WTC11 (cell line): ENCODE measurements at regions not wholly inside any gene's neighbourhood (a gene's known extent, or its start where the extent isn't known, plus 50 kb on each side); places are given as distances from the start of the nearest gene placed in this dataset.

Experiments
- AFF4 ChIP-seq: sonication (generic); formaldehyde crosslinking; IDR thresholded peaks from 2 replicates; pipeline ENCODE4 v1.8.1; 2023; ENCODE audit warnings: mild to moderate bottlenecking, missing genetic modification reagents, borderline replicate concordance
- ATF2 ChIP-seq: sonication (generic); formaldehyde crosslinking; IDR thresholded peaks from 2 replicates; pipeline ENCODE4 v1.8.1; 2022; ENCODE audit warnings: low read depth, missing genetic modification reagents, borderline replicate concordance
- CBFB ChIP-seq: sonication (generic); formaldehyde crosslinking; IDR thresholded peaks from 2 replicates; pipeline ENCODE4 v1.8.1; 2022; ENCODE audit warnings: mild to moderate bottlenecking, low read depth, missing genetic modification reagents
- CTCF ChIP-seq: fragments of 200-600 bp; IDR thresholded peaks from 2 replicates; pipeline ENCODE4 v1.8.0; 2022; ENCODE audit warnings: antibody characterized with exemption
- HMGXB4 ChIP-seq: sonication (generic); formaldehyde crosslinking; IDR thresholded peaks from 2 replicates; pipeline ENCODE4 v1.8.1; 2023; ENCODE audit warnings: mild to moderate bottlenecking, moderate library complexity, missing genetic modification reagents
- IRF1 ChIP-seq: sonication (generic); formaldehyde crosslinking; IDR thresholded peaks from 2 replicates; pipeline ENCODE4 v1.8.0; 2023; ENCODE audit warnings: missing genetic modification reagents
- JUN ChIP-seq: sonication (generic); formaldehyde crosslinking; IDR thresholded peaks from 2 replicates; pipeline ENCODE4 v1.8.0; 2023; ENCODE audit warnings: mild to moderate bottlenecking, missing genetic modification reagents
- MLX ChIP-seq: sonication (generic); formaldehyde crosslinking; IDR thresholded peaks from 2 replicates; pipeline ENCODE4 v1.8.1; 2023; ENCODE audit warnings: mild to moderate bottlenecking, missing genetic modification reagents, moderate library complexity
- NFYB ChIP-seq: sonication (generic); formaldehyde crosslinking; conservative IDR thresholded peaks from 2 replicates; pipeline ENCODE4 v1.8.0; 2022; ENCODE audit warnings: low read depth, missing genetic modification reagents
- NR2C2 ChIP-seq: sonication (generic); formaldehyde crosslinking; IDR thresholded peaks from 2 replicates; pipeline ENCODE4 v1.8.0; 2022; ENCODE audit warnings: mild to moderate bottlenecking, missing genetic modification reagents
- TCF7 ChIP-seq: sonication (generic); formaldehyde crosslinking; IDR thresholded peaks from 2 replicates; pipeline ENCODE4 v1.8.0; 2022; ENCODE audit warnings: mild to moderate bottlenecking, low read depth, missing genetic modification reagents, moderate library complexity
- TP53 ChIP-seq: sonication (generic); formaldehyde crosslinking; IDR thresholded peaks from 2 replicates; pipeline ENCODE4 v1.8.1; 2023; ENCODE audit warnings: mild to moderate bottlenecking, missing genetic modification reagents
- ZBTB21 ChIP-seq: sonication (generic); formaldehyde crosslinking; IDR thresholded peaks from 2 replicates; pipeline ENCODE4 v1.8.1; 2023; ENCODE audit warnings: mild to moderate bottlenecking, missing genetic modification reagents, borderline replicate concordance
- ZNF512 ChIP-seq: sonication (generic); formaldehyde crosslinking; IDR thresholded peaks from 2 replicates; pipeline ENCODE4 v1.8.1; 2022; ENCODE audit warnings: missing genetic modification reagents, borderline replicate concordance

- TF ChIP-seq CTCF = no peak
- TF ChIP-seq TCF7 = no peak
- TF ChIP-seq ZBTB21 (CRISPR knock-in tag) = no peak
- TF ChIP-seq ATF2 (CRISPR knock-in tag) = no peak
- no peak for TF ChIP-seq CBFB
- TF ChIP-seq IRF1 (CRISPR knock-in tag) = no peak
- no peak for TF ChIP-seq MLX
- no peak for TF ChIP-seq HMGXB4
- no peak for TF ChIP-seq JUN (CRISPR knock-in tag)
- no peak for TF ChIP-seq TP53 (CRISPR knock-in tag)
- no peak for TF ChIP-seq AFF4
- no peak for TF ChIP-seq NR2C2
- TF ChIP-seq ZNF512 (CRISPR knock-in tag) = no peak
- no peak for TF ChIP-seq NFYB (CRISPR knock-in tag)
Observed at GRCh38 chr5:33032271-33033070, 321.4 kb downstream of the NPR3 start.
